Choroid plexus epithelial cell (primary cell): ENCODE measurements at regions not wholly inside any gene's neighbourhood (a gene's known extent, or its start where the extent isn't known, plus 50 kb on each side); places are given as distances from the start of the nearest gene placed in this dataset.
"Not testable (repeated sequence)": the region's sequence is repeated elsewhere in the genome, so short reads cannot be mapped to it uniquely, and the experiment has no call there.

Experiments
- DNase-seq: peaks from one replicate; pipeline ENCODE4 v3.0.0-alpha.2; 2010; ENCODE audit warnings: low read depth
- H3K4me3 ChIP-seq: 2 replicates; pipeline ENCODE4 v1.5.1; 2011; ENCODE audit warnings: low read depth, mild to moderate bottlenecking, control low read depth, low read length, moderate library complexity
- CTCF ChIP-seq: conservative IDR thresholded peaks from 2 replicates; pipeline ENCODE4 v1.5.1; 2011; ENCODE audit warnings: low read depth, mild to moderate bottlenecking, control low read depth, inconsistent platforms, low read length, moderate library complexity

DNA sequence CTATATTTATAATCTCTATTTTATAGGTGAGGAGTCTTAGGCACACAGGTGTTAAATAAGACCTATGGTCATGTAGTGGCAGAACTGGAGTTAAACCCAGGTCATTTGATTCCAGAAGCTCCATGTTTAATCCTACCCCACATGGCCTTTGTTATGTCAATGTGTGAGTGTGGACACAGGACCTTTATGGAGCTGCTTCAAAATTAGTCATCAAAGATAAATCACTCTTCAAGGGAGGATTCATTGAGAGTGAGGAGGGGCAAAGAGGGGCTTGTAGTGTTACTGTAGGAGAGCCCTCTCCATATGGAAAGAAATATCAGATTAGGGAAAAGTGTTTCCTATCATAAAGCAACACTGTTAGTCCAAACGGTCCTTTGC lies 74.6 kb upstream of the ARRDC3 start:
- no peak overlapping the region for H3K4me3 ChIP-seq
- DNase-seq, result no peak
- no peak for TF ChIP-seq CTCF

- no peak for DNase-seq
- no peak overlapping the region for H3K4me3 ChIP-seq
- no peak for TF ChIP-seq CTCF
Measured at GRCh38 chr5:91456928-91457680, 74.0 kb upstream of the ARRDC3 start.

DNA sequence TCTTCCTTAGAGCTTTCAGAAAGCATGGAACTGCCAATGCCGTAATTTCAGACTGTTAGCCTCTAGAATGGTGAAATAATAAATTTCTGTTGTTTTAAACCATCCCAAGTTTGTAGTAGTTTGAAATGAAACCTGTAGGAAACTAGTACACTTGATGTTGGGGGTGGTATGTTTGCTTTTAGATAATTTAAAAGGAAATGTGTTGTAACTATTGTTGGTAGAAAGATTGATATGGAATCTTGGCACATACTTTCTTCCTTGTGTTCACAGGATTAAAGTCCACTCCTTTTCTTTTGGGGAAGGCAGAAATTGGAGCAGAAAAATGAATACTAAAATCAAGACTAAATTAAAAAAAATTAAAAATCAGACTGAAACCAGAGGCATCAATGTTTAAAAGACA lies 66.0 kb upstream of the ARRDC3 start:
- TF ChIP-seq CTCF, result no peak
- no peak overlapping the region for H3K4me3 ChIP-seq
- no peak for DNase-seq

DNA sequence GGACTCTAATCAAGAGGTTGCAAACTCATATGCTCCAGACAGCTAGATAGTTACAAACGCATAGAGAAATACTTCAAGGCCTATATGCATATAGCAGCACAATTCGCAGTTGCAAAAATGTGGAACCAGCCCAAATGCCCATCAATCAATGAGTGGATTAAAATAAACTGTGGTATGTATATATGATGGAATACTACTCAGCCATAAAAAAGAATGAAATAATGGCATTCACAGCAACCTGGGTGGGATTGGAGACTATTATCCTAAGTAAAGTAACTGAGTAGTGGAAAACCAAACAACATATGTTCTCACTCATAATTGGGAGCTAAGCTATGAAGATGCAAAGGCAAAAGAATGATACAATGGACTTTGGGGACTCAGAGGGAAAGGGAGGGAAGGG lies 65.0 kb upstream of the ARRDC3 start:
- DNase-seq, H3K4me3 ChIP-seq: not testable (repeated sequence)

DNA sequence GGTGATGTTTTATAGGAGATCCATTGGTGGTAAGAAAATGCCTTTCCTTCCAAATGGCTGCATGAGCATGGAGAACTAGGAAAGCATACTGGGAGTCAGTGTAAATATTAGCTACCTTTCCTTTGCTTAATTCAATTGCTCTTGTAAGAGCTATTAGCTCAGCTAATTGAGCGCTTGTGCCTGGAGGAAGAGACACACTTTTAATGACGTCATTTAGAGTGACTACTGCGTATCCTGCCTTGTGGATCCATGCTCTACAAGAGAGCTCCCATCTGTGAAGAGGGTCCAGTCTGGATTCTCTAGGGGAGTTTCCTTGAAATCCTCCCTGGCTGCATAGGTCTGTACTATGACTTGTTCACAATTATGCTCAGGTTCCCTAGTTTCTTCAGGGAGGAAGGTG lies 63.8 kb upstream of the ARRDC3 start:
- DNase-seq, H3K4me3 ChIP-seq: not testable (repeated sequence)

GRCh38 chr5:91443761-91444467 lies 60.8 kb upstream of the ARRDC3 start:
- TF ChIP-seq CTCF, result no peak
- DNase-seq, result no peak

GRCh38 chr5:91443023-91443422 lies 59.9 kb upstream of the ARRDC3 start:
- TF ChIP-seq CTCF, result no peak
- no peak overlapping the region for H3K4me3 ChIP-seq
- DNase-seq, result no peak

More at GRCh38 chr5:91443761-91444467, 60.8 kb upstream of the ARRDC3 start:
- H3K4me3 ChIP-seq, result no peak overlapping the region

- DNase-seq, result no peak
- H3K4me3 ChIP-seq, result no peak overlapping the region
- TF ChIP-seq CTCF, result no peak
Measured at GRCh38 chr5:91441082-91441481, 58.0 kb upstream of the ARRDC3 start.
